ENCODE measurements at regions not wholly inside any gene's neighbourhood (a gene's known extent, or its start where the extent isn't known, plus 50 kb on each side); places are given as distances from the start of the nearest gene placed in this dataset.

- H3K4me1 Mint-ChIP-seq (ENCODE audit: low read depth) = peaks cover 45% of the 10 kb centered on the region
- ChIA-PET POLR2A (interaction anchor here (1.0 kb wide), 1 partner anchor 10 kb away, joined by 4 read pairs; no protein-coding TSS in a partner anchor), CTCF (interaction anchor here (1.2 to 1.4 kb wide), 2 partner anchors 180 to 187 kb away, joined by 3 to 5 read pairs; no protein-coding TSS in a partner anchor)
- intact Hi-C loops (cut with micrococcal nuclease) = no loop called here
- no peaks in the 10 kb centered on the region for H3K9me3 Mint-ChIP-seq
- ATAC-seq = no peak
- H3K36me3 Mint-ChIP-seq (ENCODE audit: low read depth) = peaks cover 3% of the 10 kb centered on the region
- H3K27ac Mint-ChIP-seq = no peak overlapping the region
- no peaks in the 10 kb centered on the region for H3K27me3 Mint-ChIP-seq
- TF ChIP-seq, protein P1, sequence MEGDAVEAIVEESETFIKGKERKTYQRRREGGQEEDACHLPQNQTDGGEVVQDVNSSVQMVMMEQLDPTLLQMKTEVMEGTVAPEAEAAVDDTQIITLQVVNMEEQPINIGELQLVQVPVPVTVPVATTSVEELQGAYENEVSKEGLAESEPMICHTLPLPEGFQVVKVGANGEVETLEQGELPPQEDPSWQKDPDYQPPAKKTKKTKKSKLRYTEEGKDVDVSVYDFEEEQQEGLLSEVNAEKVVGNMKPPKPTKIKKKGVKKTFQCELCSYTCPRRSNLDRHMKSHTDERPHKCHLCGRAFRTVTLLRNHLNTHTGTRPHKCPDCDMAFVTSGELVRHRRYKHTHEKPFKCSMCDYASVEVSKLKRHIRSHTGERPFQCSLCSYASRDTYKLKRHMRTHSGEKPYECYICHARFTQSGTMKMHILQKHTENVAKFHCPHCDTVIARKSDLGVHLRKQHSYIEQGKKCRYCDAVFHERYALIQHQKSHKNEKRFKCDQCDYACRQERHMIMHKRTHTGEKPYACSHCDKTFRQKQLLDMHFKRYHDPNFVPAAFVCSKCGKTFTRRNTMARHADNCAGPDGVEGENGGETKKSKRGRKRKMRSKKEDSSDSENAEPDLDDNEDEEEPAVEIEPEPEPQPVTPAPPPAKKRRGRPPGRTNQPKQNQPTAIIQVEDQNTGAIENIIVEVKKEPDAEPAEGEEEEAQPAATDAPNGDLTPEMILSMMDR (IDR thresholded peaks at IDR 0.05) = no peak
- no peak overlapping the region for H3K4me3 Mint-ChIP-seq
- no peak for DNase-seq
Measured at GRCh38 chr18:23311351-23312121, 141.6 kb upstream of the RIOK3 start.

DNA sequence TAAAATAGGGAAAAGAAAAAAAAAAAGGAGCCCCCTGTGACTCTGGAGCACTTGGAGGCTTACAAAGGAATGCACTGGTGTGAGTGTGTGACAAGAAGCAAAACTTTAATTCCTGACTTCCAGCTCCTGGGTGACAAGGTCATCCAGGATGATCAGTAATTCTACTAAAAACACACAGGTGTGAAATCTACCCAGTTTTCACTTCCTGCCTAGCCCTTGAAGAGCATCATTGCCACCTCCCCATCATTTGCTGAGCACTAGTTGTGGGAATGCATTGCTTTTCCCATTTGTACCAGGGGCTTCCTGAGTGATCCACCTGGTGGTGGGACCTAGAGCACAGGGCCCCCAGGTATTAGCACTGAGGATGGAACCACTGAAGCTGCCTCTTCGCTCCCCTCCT, 139.7 kb upstream of the RIOK3 start:
- TF ChIP-seq, protein P1 (IDR thresholded peaks at IDR 0.05) = no peak
- ATAC-seq = no peak
- Mint-ChIP-seq H3K4me3 (no peak overlapping the region), H3K27ac (no peak overlapping the region), H3K4me1 (ENCODE audit: low read depth) (peaks cover 39% of the 10 kb centered on the region), H3K9me3 (no peaks in the 10 kb centered on the region), H3K27me3 (no peaks in the 10 kb centered on the region), H3K36me3 (ENCODE audit: low read depth) (peaks cover 3% of the 10 kb centered on the region)
- ChIA-PET POLR2A (no interaction called here), CTCF (no interaction called here)
- no peak for DNase-seq
- intact Hi-C loops (cut with micrococcal nuclease) = no loop called here

- no peaks in the 10 kb centered on the region for H3K9me3 Mint-ChIP-seq
- ChIA-PET CTCF (no interaction called here), POLR2A (interaction anchor here (0.7 kb wide), 1 partner anchor 256 kb away, joined by 3 read pairs; no protein-coding TSS in a partner anchor)
- no peak overlapping the region for H3K27ac Mint-ChIP-seq
- DNase-seq (no peak), ATAC-seq (no peak)
- no peaks in the 10 kb centered on the region for H3K27me3 Mint-ChIP-seq
- intact Hi-C loops (cut with micrococcal nuclease) = no loop called here
- no peaks in the 10 kb centered on the region for H3K36me3 Mint-ChIP-seq (ENCODE audit: low read depth)
- TF ChIP-seq, protein P1 (IDR thresholded peaks at IDR 0.05) = no peak
- no peak overlapping the region for H3K4me3 Mint-ChIP-seq
- peaks cover 34% of the 10 kb centered on the region for H3K4me1 Mint-ChIP-seq (ENCODE audit: low read depth)
Measured at GRCh38 chr18:23314672-23315071, 138.4 kb upstream of the RIOK3 start.

DNA sequence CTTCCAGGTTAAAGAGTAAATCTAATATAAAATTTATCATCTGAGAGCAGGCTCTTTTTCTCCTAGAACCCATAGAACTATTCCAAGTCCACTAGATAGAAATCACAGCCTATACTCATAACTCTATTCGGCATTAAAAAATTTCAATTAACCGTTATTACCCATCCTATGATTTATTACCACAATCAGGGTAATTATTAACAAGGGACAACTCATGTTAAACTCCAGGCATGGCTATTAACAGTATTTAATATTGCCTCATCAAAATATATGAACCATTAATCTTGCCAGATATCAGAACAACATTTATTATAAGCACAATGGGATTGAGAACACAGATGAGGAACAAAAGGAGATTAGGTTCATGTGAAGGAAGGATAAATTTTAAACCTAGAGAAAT, 136.8 kb upstream of the RIOK3 start:
- TF ChIP-seq, protein P1 (IDR thresholded peaks at IDR 0.05) = no peak
- intact Hi-C loops (cut with micrococcal nuclease) = no loop called here

DNA sequence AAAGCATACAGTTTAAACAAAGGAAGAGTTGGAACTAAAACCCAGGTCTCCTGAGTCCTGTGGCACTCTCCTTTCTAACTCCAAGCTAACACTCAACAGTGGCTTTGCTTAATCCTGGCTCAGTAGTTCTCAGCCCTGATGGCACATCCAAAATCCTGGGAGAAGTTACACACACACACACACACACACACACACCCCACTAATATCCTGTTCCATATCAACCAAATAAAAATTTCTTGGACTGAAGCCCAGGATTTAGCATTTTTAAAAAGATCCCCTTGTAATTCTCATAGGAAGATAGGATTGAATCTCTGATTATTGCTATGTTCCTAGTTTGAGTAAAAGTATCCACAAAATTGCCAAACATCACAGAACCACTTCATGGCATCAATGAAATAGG, 136.1 kb upstream of the RIOK3 start:
- DNase-seq (no peak), ATAC-seq (no peak)
- H3K9me3 Mint-ChIP-seq = no peaks in the 10 kb centered on the region
- POLR2A ChIA-PET = no interaction called here
- no peak overlapping the region for H3K27ac Mint-ChIP-seq
- intact Hi-C loops (cut with micrococcal nuclease) = no loop called here
- no peaks in the 10 kb centered on the region for H3K27me3 Mint-ChIP-seq
- no peaks in the 10 kb centered on the region for H3K36me3 Mint-ChIP-seq (ENCODE audit: low read depth)
- CTCF ChIA-PET = no interaction called here
- no peak overlapping the region for H3K4me3 Mint-ChIP-seq
- TF ChIP-seq, protein P1 (IDR thresholded peaks at IDR 0.05) = no peak
- H3K4me1 Mint-ChIP-seq (ENCODE audit: low read depth) = peaks cover 33% of the 10 kb centered on the region

More for the DNA sequence above, 136.8 kb upstream of the RIOK3 start:
- Mint-ChIP-seq H3K36me3 (ENCODE audit: low read depth) (no peaks in the 10 kb centered on the region), H3K4me3 (no peak overlapping the region), H3K4me1 (ENCODE audit: low read depth) (peaks cover 34% of the 10 kb centered on the region), H3K27ac (no peak overlapping the region), H3K9me3 (no peaks in the 10 kb centered on the region), H3K27me3 (no peaks in the 10 kb centered on the region)
- no peak for ATAC-seq
- DNase-seq = no peak
- POLR2A ChIA-PET = no interaction called here
- CTCF ChIA-PET = no interaction called here

All from activated CD8-positive, alpha-beta T cell treated with anti-CD3 and anti-CD28 coated beads for 36 hours (primary cell).